ENCODE measurements at regions not wholly inside any gene's neighbourhood (a gene's known extent, or its start where the extent isn't known, plus 50 kb on each side); places are given as distances from the start of the nearest gene placed in this dataset.

DNA sequence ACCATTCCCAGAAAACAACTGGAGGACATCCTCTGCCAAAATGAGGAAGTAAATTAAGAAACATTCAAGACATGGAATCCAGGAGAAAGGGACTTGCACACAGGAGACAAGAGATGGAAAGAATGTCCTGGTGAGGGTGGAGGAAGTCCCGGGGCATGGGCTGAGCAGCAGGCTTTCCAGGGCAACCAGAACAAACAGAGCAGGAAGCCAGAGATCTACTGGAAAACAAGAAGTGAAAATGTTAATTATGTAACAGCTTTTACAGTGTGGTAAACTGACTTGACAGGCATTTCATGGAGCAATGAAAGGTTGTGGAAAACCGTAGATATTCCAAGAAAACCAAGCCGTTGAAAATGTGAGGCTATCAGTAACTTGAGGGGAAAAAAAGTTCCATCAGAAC is 55.2 kb upstream of the ZNF746 start:
- TF ChIP-seq EP300 (IDR thresholded peaks at IDR 0.05) (no peak), POLR2A (IDR thresholded peaks at IDR 0.05; ENCODE audit: low read depth) (no peak)
- TF ChIP-seq, protein P1, sequence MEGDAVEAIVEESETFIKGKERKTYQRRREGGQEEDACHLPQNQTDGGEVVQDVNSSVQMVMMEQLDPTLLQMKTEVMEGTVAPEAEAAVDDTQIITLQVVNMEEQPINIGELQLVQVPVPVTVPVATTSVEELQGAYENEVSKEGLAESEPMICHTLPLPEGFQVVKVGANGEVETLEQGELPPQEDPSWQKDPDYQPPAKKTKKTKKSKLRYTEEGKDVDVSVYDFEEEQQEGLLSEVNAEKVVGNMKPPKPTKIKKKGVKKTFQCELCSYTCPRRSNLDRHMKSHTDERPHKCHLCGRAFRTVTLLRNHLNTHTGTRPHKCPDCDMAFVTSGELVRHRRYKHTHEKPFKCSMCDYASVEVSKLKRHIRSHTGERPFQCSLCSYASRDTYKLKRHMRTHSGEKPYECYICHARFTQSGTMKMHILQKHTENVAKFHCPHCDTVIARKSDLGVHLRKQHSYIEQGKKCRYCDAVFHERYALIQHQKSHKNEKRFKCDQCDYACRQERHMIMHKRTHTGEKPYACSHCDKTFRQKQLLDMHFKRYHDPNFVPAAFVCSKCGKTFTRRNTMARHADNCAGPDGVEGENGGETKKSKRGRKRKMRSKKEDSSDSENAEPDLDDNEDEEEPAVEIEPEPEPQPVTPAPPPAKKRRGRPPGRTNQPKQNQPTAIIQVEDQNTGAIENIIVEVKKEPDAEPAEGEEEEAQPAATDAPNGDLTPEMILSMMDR (IDR thresholded peaks at IDR 0.05) = no peak
